Progenitor cell of endocrine pancreas (in vitro differentiated cells): ENCODE measurements at regions not wholly inside any gene's neighbourhood (a gene's known extent, or its start where the extent isn't known, plus 50 kb on each side); places are given as distances from the start of the nearest gene placed in this dataset.
"Not testable (repeated sequence)": the region's sequence is repeated elsewhere in the genome, so short reads cannot be mapped to it uniquely, and the experiment has no call there.

Experiments
- DNase-seq: peaks from one replicate; pipeline ENCODE4 v3.0.0; 2021; ENCODE audit warnings: low spot score; ENCODE audit not compliant: unreplicated experiment
- H3K27ac Mint-ChIP-seq: 2 replicates; pipeline ENCODE4 v1.8.0; 2021; ENCODE audit warnings: mild to moderate bottlenecking, moderate library complexity, mixed read lengths
- H3K27me3 Mint-ChIP-seq: 2 replicates; pipeline ENCODE4 v1.8.0; 2021; ENCODE audit warnings: mixed read lengths
- H3K36me3 Mint-ChIP-seq: 2 replicates; pipeline ENCODE4 v1.8.0; 2022; ENCODE audit warnings: mixed read lengths; ENCODE audit not compliant: insufficient read depth
- H3K4me1 Mint-ChIP-seq: 2 replicates; pipeline ENCODE4 v1.8.0; 2021; ENCODE audit warnings: low read depth, mixed read lengths
- H3K4me3 Mint-ChIP-seq: 2 replicates; pipeline ENCODE4 v1.8.0; 2021; ENCODE audit warnings: low read depth, mild to moderate bottlenecking, moderate library complexity, mixed read lengths
- H3K9me3 Mint-ChIP-seq: 2 replicates; pipeline ENCODE4 v1.8.0; 2021; ENCODE audit warnings: low read depth, mixed read lengths
- CTCF ChIP-seq: fragments of 200-600 bp; sonication (generic); IDR thresholded peaks from one replicate; pipeline ENCODE4 v1.5.0; 2021; ENCODE audit warnings: antibody characterized with exemption, mild to moderate bottlenecking; ENCODE audit not compliant: unreplicated experiment

- peaks cover 5% of the 10 kb centered on the region for H3K9me3 Mint-ChIP-seq
- TF ChIP-seq CTCF = no peak
- no peaks in the 10 kb centered on the region for H3K27me3 Mint-ChIP-seq
- peak overlapping the region; percentile 97 for H3K27ac Mint-ChIP-seq
- no peak for DNase-seq
- H3K4me1 Mint-ChIP-seq = peaks cover 38% of the 10 kb centered on the region
- no peak overlapping the region for H3K4me3 Mint-ChIP-seq
- no peaks in the 10 kb centered on the region for H3K36me3 Mint-ChIP-seq
These were observed 152.4 kb upstream of the DPH6 start for GRCh38 chr15:35698331-35698730.

- H3K27me3 Mint-ChIP-seq = no peaks in the 10 kb centered on the region
- H3K27ac Mint-ChIP-seq = no peak overlapping the region
- H3K4me3 Mint-ChIP-seq = no peak overlapping the region
- no peak for DNase-seq
- peaks cover 33% of the 10 kb centered on the region for H3K4me1 Mint-ChIP-seq
- no peak for TF ChIP-seq CTCF
- no peaks in the 10 kb centered on the region for H3K36me3 Mint-ChIP-seq
- H3K9me3 Mint-ChIP-seq = peaks cover 5% of the 10 kb centered on the region
These were observed 153.1 kb upstream of the DPH6 start for GRCh38 chr15:35698966-35699575.

- not testable (repeated sequence) for H3K9me3 Mint-ChIP-seq, H3K27ac Mint-ChIP-seq, H3K4me3 Mint-ChIP-seq
These were observed 154.2 kb upstream of the DPH6 start for GRCh38 chr15:35700091-35700593.

GRCh38 chr15:35701402-35702046 is 155.6 kb upstream of the DPH6 start:
- TF ChIP-seq CTCF = no peak
- H3K36me3 Mint-ChIP-seq = no peaks in the 10 kb centered on the region
- H3K4me3 Mint-ChIP-seq = no peak overlapping the region
- H3K9me3 Mint-ChIP-seq = peaks cover 5% of the 10 kb centered on the region
- DNase-seq = no peak
- H3K4me1 Mint-ChIP-seq = peaks cover 54% of the 10 kb centered on the region
- no peak overlapping the region for H3K27ac Mint-ChIP-seq
- H3K27me3 Mint-ChIP-seq = no peaks in the 10 kb centered on the region

More at GRCh38 chr15:35700091-35700593, 154.2 kb upstream of the DPH6 start:
- H3K27me3 Mint-ChIP-seq, DNase-seq, H3K36me3 Mint-ChIP-seq: not testable (repeated sequence)
- peaks cover 43% of the 10 kb centered on the region for H3K4me1 Mint-ChIP-seq

- H3K27ac Mint-ChIP-seq = no peak overlapping the region
These were observed 157.1 kb upstream of the DPH6 start for GRCh38 chr15:35702946-35703495.

More at GRCh38 chr15:35702946-35703495, 157.1 kb upstream of the DPH6 start:
- peaks cover 44% of the 10 kb centered on the region for H3K4me1 Mint-ChIP-seq
- no peaks in the 10 kb centered on the region for H3K36me3 Mint-ChIP-seq
- H3K9me3 Mint-ChIP-seq = peaks cover 5% of the 10 kb centered on the region
- H3K4me3 Mint-ChIP-seq = no peak overlapping the region
- TF ChIP-seq CTCF = no peak
- no peak for DNase-seq
- no peaks in the 10 kb centered on the region for H3K27me3 Mint-ChIP-seq
